H9 (cell line): ENCODE measurements at regions not wholly inside any gene's neighbourhood (a gene's known extent, or its start where the extent isn't known, plus 50 kb on each side); places are given as distances from the start of the nearest gene placed in this dataset.

Source experiments
- DNase-seq: peaks from one replicate; pipeline ENCODE4 v3.0.0-alpha.2; 2017
- H2AFZ ChIP-seq: one replicate; pipeline ENCODE4 v1.6.1; 2013; ENCODE audit warnings: mild to moderate bottlenecking, low read length, control low read depth, moderate library complexity
- H2AK5ac ChIP-seq: 2 replicates; pipeline ENCODE4 v1.6.1; 2013; ENCODE audit warnings: low read length, control low read depth, mixed read lengths; ENCODE audit not compliant: insufficient read length
- H2BK120ac ChIP-seq: one replicate; pipeline ENCODE4 v1.6.1; 2013; ENCODE audit warnings: low read depth, mild to moderate bottlenecking, low read length, control low read depth, inconsistent platforms; ENCODE audit not compliant: poor library complexity, severe bottlenecking
- H2BK12ac ChIP-seq: 2 replicates; pipeline ENCODE4 v1.6.1; 2013; ENCODE audit warnings: low read length, control low read depth, mixed read lengths, low read depth; ENCODE audit not compliant: insufficient read length
- H2BK15ac ChIP-seq: 2 replicates; pipeline ENCODE4 v1.6.1; 2013; ENCODE audit warnings: low read depth, low read length, control low read depth
- H2BK20ac ChIP-seq: one replicate; pipeline ENCODE4 v1.6.1; 2013; ENCODE audit warnings: low read depth, mild to moderate bottlenecking, low read length, control low read depth, inconsistent platforms; ENCODE audit not compliant: poor library complexity, severe bottlenecking
- H2BK5ac ChIP-seq: 2 replicates; pipeline ENCODE4 v1.6.1; 2013; ENCODE audit warnings: low read length, control low read depth, mixed read lengths; ENCODE audit not compliant: insufficient read length
- H3K14ac ChIP-seq: 2 replicates; pipeline ENCODE4 v1.6.1; 2013; ENCODE audit warnings: low read length, control low read depth; ENCODE audit not compliant: insufficient read depth
- H3K18ac ChIP-seq: 2 replicates; pipeline ENCODE4 v1.6.1; 2013; ENCODE audit warnings: low read depth, mild to moderate bottlenecking, mixed read lengths, low read length, control low read depth; ENCODE audit not compliant: insufficient read length
- H3K23ac ChIP-seq: 2 replicates; pipeline ENCODE4 v1.6.1; 2013; ENCODE audit warnings: low read length, control low read depth, mixed read lengths, low read depth; ENCODE audit not compliant: insufficient read length
- H3K23me2 ChIP-seq: 2 replicates; pipeline ENCODE4 v1.6.1; 2013; ENCODE audit warnings: low read depth, mild to moderate bottlenecking, mixed read lengths, low read length, control low read depth; ENCODE audit not compliant: insufficient read length, poor library complexity, severe bottlenecking
- H3K27ac ChIP-seq: 2 replicates; pipeline ENCODE4 v1.5.1; 2013; ENCODE audit warnings: low read length, control low read depth, mixed read lengths, low read depth; ENCODE audit not compliant: insufficient read length
- H3K27me3 ChIP-seq: 2 replicates; pipeline ENCODE4 v1.6.1; 2013; ENCODE audit warnings: low read length, control low read depth, inconsistent platforms; ENCODE audit not compliant: insufficient read depth
- H3K4ac ChIP-seq: 2 replicates; pipeline ENCODE4 v1.6.1; 2013; ENCODE audit warnings: low read depth, mild to moderate bottlenecking, control low read depth, inconsistent platforms, low read length, moderate library complexity
- H3K4me1 ChIP-seq: 2 replicates; pipeline ENCODE4 v1.6.1; 2013; ENCODE audit warnings: low read length, control low read depth, inconsistent platforms; ENCODE audit not compliant: insufficient read depth
- H3K4me2 ChIP-seq: 2 replicates; pipeline ENCODE4 v1.6.1; 2013; ENCODE audit warnings: low read length, control low read depth, mixed read lengths; ENCODE audit not compliant: insufficient read length, insufficient read depth
- H3K56ac ChIP-seq: 2 replicates; pipeline ENCODE4 v1.6.1; 2013; ENCODE audit warnings: low read depth, mild to moderate bottlenecking, mixed read lengths, low read length, control low read depth; ENCODE audit not compliant: insufficient read length
- H3K79me1 ChIP-seq: 2 replicates; pipeline ENCODE4 v1.6.1; 2013; ENCODE audit warnings: low read depth, mild to moderate bottlenecking, moderate library complexity, low read length, control low read depth, inconsistent platforms; ENCODE audit not compliant: insufficient read depth, poor library complexity, severe bottlenecking
- H3K79me2 ChIP-seq: 2 replicates; pipeline ENCODE4 v1.6.1; 2013; ENCODE audit warnings: low read length, control low read depth, inconsistent platforms; ENCODE audit not compliant: insufficient read depth
- H3K9ac ChIP-seq: 2 replicates; pipeline ENCODE4 v1.6.1; 2013; ENCODE audit warnings: low read length, control low read depth, mixed read lengths; ENCODE audit not compliant: insufficient read length; ENCODE audit errors: extremely low read depth
- H3K9me3 ChIP-seq: one replicate; pipeline ENCODE4 v1.6.1; 2013; ENCODE audit warnings: low read depth, low read length, inconsistent platforms; ENCODE audit not compliant: control insufficient read depth
- H3T11ph ChIP-seq: one replicate; pipeline ENCODE4 v1.6.1; 2013; ENCODE audit warnings: mild to moderate bottlenecking, low read length, control low read depth, inconsistent platforms
- H4K20me1 ChIP-seq: one replicate; pipeline ENCODE4 v1.6.1; 2013; ENCODE audit not compliant: control insufficient read depth, insufficient read length, insufficient read depth
- H4K5ac ChIP-seq: 2 replicates; pipeline ENCODE4 v1.6.1; 2013; ENCODE audit warnings: low read depth, mild to moderate bottlenecking, mixed read lengths, low read length, control low read depth; ENCODE audit not compliant: insufficient read length
- H4K8ac ChIP-seq: replicated peaks from 2 replicates; pipeline ENCODE4 v1.6.1; 2013; ENCODE audit warnings: low read length, control low read depth, mixed read lengths, low read depth; ENCODE audit not compliant: insufficient read length
- H4K91ac ChIP-seq: 2 replicates; pipeline ENCODE4 v1.6.1; 2013; ENCODE audit warnings: low read depth, mild to moderate bottlenecking, moderate library complexity, mixed read lengths, low read length, control low read depth; ENCODE audit not compliant: insufficient read length
- H3K27ac Mint-ChIP-seq, 3 experiments: 2 replicates in 2 of 3; 3 replicates in 1 of 3; pipeline ENCODE4 v1.8.0; 2020 to 2021; ENCODE audit warnings: mixed read lengths in 3 of 3, mild to moderate bottlenecking in 1 of 3, moderate library complexity in 1 of 3
- H3K27me3 Mint-ChIP-seq: 2 replicates; pipeline ENCODE4 v1.8.0; 2021; ENCODE audit warnings: low read depth, mild to moderate bottlenecking, moderate library complexity, mixed read lengths
- H3K36me3 Mint-ChIP-seq, 3 experiments: 2 replicates in 2 of 3; 3 replicates in 1 of 3; pipeline ENCODE4 v1.8.0; 2020 to 2021; ENCODE audit warnings: low read depth in 3 of 3, mixed read lengths in 3 of 3; ENCODE audit not compliant: insufficient read depth in 1 of 3
- H3K4me1 Mint-ChIP-seq, 2 experiments: 2 replicates each; pipeline ENCODE4 v1.8.0; 2020; ENCODE audit warnings: mixed read lengths in 2 of 2
- H3K4me3 Mint-ChIP-seq, 2 experiments: 2 replicates in 1 of 2; 3 replicates in 1 of 2; pipeline ENCODE4 v1.8.0; 2020 to 2021; ENCODE audit warnings: mild to moderate bottlenecking in 2 of 2, mixed read lengths in 2 of 2, moderate library complexity in 1 of 2
- H3K9me3 Mint-ChIP-seq, 2 experiments: 2 replicates in 1 of 2; 3 replicates in 1 of 2; pipeline ENCODE4 v1.8.0; 2020; ENCODE audit warnings: mild to moderate bottlenecking in 2 of 2, mixed read lengths in 2 of 2, moderate library complexity in 1 of 2
- WGBS: extraction: QIAGEN DNeasy Blood & Tissue Kit; methylation state at CpG from one replicate; pipeline ENCODE4 v1.1.7; 2013; ENCODE audit warnings: missing lambda C conversion rate, low lambda C conversion rate, mixed read lengths; ENCODE audit not compliant: insufficient read length; ENCODE audit errors: extremely low coverage; 5-methylcytosine and 5-hydroxymethylcytosine counted together
- TF ChIP-seq, protein P1 (sequence below): fragments of 200-600 bp; sonication (generic); conservative IDR thresholded peaks from 3 replicates; pipeline ENCODE4 v1.8.0; 2021; ENCODE audit warnings: antibody characterized with exemption, mild to moderate bottlenecking

- H3K23ac ChIP-seq = no peak overlapping the region
- H3K4me1 ChIP-seq = 0 out of 2 replicates have a peak, but pooled peaks cover 3% of the 10 kb centered on the region
- H3K9me3 ChIP-seq = no peaks in the 10 kb centered on the region
- Mint-ChIP-seq H3K4me3 (no peak overlapping the region), H3K27me3 (peaks cover 4% of the 10 kb centered on the region), H3K36me3 (no peaks in the 10 kb centered on the region), H3K4me1 (peaks cover 35 to 56% of the 10 kb centered on the region in 2 experiments), H3K27ac (no peak overlapping the region), H3K9me3 (no peaks in the 10 kb centered on the region)
- H3K14ac ChIP-seq = no peak overlapping the region
- H2AFZ ChIP-seq = no peak overlapping the region
- H3K27ac ChIP-seq = no peak overlapping the region
- no peak for DNase-seq
- H3K18ac ChIP-seq = no peak overlapping the region
- H2BK120ac ChIP-seq = no peak overlapping the region
- H3K79me2 ChIP-seq = no peaks in the 10 kb centered on the region
- H3K4me2 ChIP-seq = no peak overlapping the region
- H3K9ac ChIP-seq = no peak overlapping the region
- H2AK5ac ChIP-seq = no peak overlapping the region
- H2BK12ac ChIP-seq = no peak overlapping the region
- H3T11ph ChIP-seq = no peak overlapping the region
- no peak overlapping the region for H2BK5ac ChIP-seq
- no peak overlapping the region for H2BK15ac ChIP-seq
- no peak overlapping the region for H4K8ac ChIP-seq
- H3K23me2 ChIP-seq = no peaks in the 10 kb centered on the region
- H4K20me1 ChIP-seq = no peaks in the 10 kb centered on the region
- TF ChIP-seq, protein P1, sequence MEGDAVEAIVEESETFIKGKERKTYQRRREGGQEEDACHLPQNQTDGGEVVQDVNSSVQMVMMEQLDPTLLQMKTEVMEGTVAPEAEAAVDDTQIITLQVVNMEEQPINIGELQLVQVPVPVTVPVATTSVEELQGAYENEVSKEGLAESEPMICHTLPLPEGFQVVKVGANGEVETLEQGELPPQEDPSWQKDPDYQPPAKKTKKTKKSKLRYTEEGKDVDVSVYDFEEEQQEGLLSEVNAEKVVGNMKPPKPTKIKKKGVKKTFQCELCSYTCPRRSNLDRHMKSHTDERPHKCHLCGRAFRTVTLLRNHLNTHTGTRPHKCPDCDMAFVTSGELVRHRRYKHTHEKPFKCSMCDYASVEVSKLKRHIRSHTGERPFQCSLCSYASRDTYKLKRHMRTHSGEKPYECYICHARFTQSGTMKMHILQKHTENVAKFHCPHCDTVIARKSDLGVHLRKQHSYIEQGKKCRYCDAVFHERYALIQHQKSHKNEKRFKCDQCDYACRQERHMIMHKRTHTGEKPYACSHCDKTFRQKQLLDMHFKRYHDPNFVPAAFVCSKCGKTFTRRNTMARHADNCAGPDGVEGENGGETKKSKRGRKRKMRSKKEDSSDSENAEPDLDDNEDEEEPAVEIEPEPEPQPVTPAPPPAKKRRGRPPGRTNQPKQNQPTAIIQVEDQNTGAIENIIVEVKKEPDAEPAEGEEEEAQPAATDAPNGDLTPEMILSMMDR = no peak
- no peak overlapping the region for H3K4ac ChIP-seq
- no peak overlapping the region for H2BK20ac ChIP-seq
- no peak overlapping the region for H4K91ac ChIP-seq
- no peak overlapping the region for H4K5ac ChIP-seq
- no peaks in the 10 kb centered on the region for H3K79me1 ChIP-seq
- WGBS = no CpG with 5 or more reads among the region's 3 CpGs
- no peak overlapping the region for H3K56ac ChIP-seq
- no peaks in the 10 kb centered on the region for H3K27me3 ChIP-seq
Observed at GRCh38 chr11:113556036-113556435, 80.8 kb upstream of the DRD2 start.
